ENCODE measurements at regions not wholly inside any gene's neighbourhood (a gene's known extent, or its start where the extent isn't known, plus 50 kb on each side); places are given as distances from the start of the nearest gene placed in this dataset.

DNA sequence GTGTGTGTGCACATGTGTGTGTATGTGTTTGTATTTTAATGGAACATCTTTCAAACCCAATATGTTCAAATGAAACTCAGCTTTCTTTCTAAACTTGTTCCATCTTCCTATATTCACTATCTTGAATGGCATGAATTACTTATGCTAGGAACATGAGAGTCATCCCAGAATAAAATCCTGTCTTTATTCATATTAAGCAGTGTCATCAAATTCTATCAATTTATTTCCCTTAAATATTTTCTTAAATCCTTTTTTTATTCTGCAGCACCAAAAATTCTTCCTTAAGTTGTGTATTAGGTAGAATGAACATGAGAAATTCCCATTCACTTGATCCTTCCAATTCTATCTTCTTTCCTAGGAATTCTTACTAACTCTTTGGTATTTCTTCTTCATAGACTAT is 146.6 kb upstream of the PCDH15 start:
- no peak overlapping the region for H3K27ac ChIP-seq
- DNase-seq (ENCODE audit: low read depth, low spot score), result no peak

DNA sequence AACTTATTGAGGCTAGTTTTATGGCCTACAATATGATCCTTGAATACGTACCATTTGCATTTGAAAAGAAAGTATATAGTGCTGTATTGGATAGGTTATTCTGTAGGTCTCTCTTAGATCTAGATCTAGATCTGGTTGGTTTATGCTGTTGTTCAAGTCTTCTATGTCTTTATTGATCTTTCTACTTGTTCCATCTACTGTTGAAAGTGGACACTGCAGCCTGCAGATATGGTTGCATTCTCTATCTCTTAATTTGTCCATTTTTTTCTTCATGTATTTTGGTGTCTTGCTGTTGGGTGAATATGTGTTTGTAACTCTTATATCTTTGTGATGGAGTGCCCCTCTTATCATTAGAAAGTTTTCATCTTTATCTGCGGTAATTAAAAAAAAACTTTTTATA is 139.4 kb upstream of the PCDH15 start:
- DNase-seq (ENCODE audit: low read depth, low spot score), result no peak
- H3K27ac ChIP-seq, result no peak overlapping the region

DNA sequence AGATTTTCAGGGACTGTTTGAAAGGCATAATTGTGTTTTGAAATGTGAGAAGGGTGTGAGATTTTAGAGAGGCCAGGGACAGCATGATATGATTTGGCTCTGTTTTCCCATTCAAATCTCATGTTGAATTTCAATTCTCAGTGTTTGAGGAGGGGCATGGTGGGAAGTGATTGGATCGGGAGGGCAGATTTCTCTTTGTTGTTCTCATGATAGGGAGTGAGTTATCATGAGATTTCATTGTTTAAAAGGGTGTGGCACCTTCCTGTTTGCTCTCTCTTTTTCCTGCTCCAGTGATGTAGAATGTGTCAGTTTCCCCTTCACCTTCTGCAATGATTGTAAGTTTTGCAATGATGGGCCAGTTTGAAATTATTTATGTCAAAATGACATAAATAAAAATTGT is 113.0 kb upstream of the PCDH15 start:
- no peak for DNase-seq (ENCODE audit: low read depth, low spot score)
- H3K27ac ChIP-seq, result no peak overlapping the region

DNA sequence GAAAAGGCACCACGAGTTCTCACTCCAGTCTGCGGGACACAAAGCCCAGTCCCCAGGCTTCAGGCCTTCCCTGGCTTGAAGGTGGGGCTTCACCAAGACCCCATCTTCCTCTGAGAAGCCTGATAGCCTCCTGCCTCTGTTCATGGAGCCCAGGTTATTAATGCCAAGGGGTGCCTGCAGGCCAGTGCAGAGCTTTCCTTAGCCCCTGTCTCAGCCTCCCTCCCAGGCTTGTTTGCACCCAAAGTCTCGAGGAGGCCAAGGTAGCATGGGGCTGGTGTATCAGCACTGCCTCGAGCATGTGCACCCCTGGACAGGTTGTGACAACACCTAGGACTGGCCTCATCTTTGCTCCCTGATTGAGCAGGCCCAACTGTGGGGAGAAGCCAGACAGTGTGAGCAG is 108.1 kb upstream of the PCDH15 start:
- H3K27ac ChIP-seq, result no peak overlapping the region
- DNase-seq (ENCODE audit: low read depth, low spot score), result no peak

DNA sequence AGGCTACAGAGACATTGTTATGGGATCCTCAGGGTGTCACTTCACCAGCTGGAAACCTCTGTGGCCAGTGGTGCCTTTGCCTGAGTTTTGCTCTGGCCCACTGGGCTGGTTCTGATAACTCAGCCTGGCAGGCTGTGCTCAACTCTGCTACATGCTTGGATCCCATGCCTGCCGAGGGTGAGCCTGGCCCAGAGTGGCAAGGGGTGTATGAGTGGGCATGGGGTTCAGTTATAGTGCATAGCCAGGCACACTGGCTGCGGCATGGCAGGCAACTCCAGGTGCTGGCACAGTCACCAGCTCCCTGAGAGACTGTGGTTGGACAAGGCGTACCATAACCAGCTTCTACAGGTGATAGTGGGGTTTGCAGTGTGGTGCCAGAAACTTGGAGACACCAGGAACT is 107.0 kb upstream of the PCDH15 start:
- DNase-seq (ENCODE audit: low read depth, low spot score), result no peak
- no peak overlapping the region for H3K27ac ChIP-seq

DNA sequence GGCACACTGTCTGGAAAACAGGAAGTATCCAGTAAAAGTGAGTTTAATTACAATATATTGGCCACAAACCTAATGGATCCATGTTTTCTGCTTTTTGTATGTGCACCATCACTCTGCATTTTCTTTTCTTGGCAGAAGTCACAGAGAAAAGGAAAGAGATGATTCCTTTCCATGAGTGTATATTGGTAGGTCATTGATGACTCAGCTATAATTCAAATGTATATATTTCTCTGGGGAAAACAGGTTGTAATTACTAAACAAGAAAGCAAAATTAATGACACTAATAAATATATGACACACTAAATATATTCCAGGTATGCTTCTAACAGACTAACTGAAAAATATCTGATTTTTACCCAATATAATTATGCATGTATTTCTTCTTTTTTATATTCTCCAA is 105.9 kb upstream of the PCDH15 start:
- H3K27ac ChIP-seq, result no peak overlapping the region
- DNase-seq (ENCODE audit: low read depth, low spot score), result no peak

DNA sequence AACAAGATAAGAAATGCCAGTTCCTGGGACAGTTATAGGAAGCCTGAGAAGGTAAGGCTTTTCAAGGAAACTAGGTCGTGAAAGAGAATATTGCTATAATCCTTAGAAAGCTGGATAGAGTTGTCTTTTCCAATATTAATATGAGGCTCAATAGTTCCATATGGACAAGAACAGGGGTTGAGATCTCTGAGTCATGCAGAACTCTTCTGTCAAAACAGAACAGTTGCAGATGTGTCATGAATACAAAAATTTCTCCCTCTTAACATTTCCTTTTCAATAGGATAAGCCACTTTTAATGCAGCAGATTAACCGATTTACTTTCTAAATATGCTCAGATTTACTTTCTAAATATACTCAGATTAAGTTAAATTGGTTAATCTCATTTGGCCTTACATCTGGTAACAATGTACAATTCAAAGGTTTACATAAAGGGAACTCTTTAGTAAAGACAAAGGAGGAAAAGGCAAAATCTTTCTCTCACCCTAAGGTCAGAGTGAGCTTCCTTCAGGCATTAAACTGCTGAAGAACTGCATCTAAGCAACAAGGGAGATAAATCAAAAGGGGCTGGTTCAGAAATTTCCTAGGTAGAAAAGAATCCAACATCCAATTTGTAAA is 104.7 kb upstream of the PCDH15 start:
- DNase-seq (ENCODE audit: low read depth, low spot score), result no peak
- H3K27ac ChIP-seq, result no peak overlapping the region

DNA sequence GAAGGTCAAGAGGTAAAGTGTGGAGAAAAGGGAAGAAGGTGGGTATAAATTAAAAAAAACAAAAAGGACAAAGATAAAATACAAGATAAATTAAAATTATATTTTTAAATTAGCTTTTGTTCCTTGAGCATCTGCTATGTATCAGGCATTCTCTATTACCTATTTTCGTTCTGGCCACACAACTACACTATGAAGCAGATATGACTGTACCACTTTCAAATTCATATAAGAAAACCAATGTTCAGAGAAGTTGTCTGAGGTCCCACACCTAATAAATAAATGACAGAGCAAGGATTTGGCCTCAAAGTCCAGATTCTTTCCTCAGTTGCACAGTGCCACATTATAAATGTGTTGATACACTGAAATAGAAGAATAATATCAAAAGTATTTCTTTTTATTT is 103.8 kb upstream of the PCDH15 start:
- no peak overlapping the region for H3K27ac ChIP-seq
- no peak for DNase-seq (ENCODE audit: low read depth, low spot score)

DNA sequence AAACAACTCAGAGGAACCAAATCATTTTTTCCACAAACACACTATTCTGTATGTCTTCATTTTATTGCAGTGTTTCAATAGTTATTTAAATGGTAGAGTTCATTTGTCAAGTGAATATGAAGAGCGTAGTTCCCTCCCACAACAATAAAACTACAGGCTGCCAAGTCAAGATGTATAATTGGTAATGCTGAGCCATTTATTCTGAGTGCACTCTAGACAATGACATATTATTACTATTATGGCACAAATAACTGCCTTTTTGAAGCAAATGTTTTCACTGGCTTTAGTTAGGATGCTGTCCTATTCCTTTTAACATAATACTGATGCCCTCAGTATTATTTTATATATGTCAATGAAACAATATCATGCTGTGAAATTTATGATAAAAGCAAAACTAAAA is 102.7 kb upstream of the PCDH15 start:
- no peak for DNase-seq (ENCODE audit: low read depth, low spot score)
- no peak overlapping the region for H3K27ac ChIP-seq

DNA sequence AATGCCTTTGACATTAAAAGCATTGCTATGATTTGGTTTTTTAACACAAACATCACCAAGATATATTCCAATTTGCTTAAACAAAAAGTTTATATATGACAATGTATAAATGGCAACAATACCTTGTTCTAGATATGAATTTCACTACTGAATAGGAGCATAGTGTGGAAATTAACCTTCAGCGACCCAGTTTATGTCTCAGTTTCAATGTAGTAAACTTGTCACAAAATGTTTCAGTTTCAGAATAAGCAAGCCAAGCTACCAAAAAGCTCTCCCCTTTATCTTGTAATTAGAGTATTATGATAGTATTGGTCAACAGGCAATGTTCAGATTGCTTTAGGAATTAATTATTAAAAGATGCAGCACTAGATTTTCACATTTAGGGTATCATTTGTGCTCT is 99.6 kb upstream of the PCDH15 start:
- no peak for DNase-seq (ENCODE audit: low read depth, low spot score)
- H3K27ac ChIP-seq, result no peak overlapping the region

DNA sequence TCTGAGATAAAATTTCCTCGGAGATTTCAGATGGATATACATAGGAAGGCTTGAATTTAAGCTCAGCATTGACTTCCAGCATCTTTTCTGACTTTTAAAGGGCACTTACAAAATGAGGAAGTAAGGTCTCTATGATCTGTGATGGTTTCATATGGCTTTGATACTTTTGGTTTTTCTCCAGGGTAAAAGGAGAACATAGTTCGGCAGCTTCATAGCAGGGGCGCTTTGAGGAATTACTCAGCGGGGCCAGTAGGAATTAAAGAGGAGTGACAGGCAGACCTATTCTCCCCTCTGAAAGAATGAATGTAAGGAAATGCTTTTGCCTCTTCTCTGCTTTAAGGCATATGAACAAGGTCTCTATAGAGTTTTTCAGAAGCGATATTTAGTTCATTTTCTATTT is 80.0 kb upstream of the PCDH15 start:
- no peak for DNase-seq (ENCODE audit: low read depth, low spot score)
- no peak overlapping the region for H3K27ac ChIP-seq

DNA sequence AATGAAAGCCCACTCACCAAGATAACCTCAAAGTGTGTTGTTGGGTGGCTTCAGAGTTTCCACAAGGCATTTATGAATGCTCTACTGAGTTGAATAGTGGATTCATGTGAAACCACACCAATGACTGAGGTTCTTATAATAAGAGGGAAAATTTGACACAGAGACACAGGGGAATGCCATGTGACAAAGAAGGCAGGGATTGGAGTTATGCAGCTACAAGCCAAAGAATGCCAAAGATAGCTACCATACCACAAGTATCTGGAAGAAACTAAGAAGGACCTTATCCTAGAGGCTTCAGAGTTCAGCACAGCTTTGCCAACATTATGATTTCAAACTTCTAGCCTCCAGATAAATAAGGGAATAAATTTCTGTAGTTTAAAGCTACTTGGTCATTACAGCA is 68.0 kb upstream of the PCDH15 start:
- no peak overlapping the region for H3K27ac ChIP-seq
- no peak for DNase-seq (ENCODE audit: low read depth, low spot score)

DNA sequence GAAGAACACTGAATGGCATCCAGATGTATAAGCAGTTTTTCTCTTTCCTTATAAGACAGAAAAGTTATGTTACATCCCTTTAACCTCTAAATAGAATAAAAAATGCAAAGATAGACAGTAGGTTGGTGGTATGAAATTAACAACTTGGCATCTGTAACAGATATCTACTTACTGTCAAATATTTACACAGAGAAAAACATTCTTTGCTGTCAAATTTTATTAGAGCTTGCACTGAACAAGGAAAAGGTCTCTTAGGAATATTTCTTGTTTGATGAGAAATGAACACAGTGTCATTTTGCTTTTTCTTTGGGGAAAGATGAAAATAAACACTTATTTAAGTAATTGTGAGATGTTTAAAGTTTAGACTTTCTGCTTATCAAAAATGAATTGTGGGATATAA is 65.6 kb upstream of the PCDH15 start:
- DNase-seq (ENCODE audit: low read depth, low spot score), result no peak
- no peak overlapping the region for H3K27ac ChIP-seq

DNA sequence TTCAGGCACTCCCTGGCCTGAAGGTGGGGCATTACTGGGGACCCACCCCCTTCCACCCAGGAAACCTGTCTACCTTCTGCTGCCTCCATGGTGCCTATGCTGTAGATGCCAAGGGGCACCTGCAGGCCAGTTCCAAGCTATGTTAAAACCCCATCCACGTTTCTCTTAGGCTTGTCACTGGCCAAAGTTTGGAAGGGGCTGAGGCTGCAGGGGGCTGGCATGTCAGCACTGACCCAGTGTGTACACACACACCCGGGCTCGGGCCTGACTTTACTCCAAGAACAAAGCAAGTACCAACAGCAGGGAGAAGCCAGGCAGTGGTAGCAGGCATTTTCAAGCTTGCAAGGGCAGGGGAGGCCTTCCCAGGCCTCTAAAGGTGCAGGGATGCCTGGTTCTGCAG is 53.8 kb upstream of the PCDH15 start:
- no peak for DNase-seq (ENCODE audit: low read depth, low spot score)
- H3K27ac ChIP-seq, result no peak overlapping the region

DNA sequence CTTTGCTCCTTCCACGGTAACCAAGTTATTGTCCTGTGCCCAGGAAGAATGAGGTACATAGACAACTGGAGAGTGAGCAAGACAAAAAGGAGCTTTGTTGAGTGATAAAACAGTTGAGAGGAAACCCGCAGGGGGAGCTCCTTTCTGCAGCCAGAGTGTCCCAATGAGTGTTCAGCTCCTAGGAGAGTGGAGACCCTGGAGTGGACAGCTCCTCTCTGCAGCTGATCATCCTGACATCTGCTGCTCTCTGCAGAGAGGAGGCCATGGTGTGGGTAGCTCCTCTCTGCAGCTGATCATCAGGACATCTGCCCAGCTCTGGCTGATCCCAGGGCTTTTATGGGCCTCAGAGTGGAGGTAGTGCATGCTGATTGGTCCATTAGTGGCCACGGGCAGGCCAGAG is 53.4 kb upstream of the PCDH15 start:
- H3K27ac ChIP-seq, result no peak overlapping the region

DNA sequence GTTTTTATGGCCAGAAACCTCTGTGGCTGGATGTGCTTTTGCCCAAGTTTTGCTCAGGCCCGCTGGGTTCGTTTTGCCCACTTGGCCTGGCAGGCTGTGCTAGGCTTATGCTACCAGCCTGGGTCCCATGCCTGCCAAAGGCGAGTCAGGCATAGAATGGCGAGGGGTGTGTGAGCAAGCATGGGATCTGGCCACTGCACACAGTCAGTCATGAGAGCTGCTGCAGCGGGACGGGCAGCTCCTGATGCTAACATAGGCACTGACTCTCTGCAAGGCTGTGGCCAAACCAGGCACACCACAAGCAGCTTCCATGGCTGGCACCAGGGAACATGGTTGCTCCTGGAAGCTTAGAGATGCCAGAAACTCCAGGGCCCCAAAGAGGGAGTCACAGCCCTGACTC is 52.9 kb upstream of the PCDH15 start:
- no peak for DNase-seq (ENCODE audit: low read depth, low spot score)
- no peak overlapping the region for H3K27ac ChIP-seq

More for the DNA sequence above, 53.4 kb upstream of the PCDH15 start:
- DNase-seq (ENCODE audit: low read depth, low spot score), result no peak

Measured in epithelial cell of prostate (primary cell).